ENCODE measurements at regions not wholly inside any gene's neighbourhood (a gene's known extent, or its start where the extent isn't known, plus 50 kb on each side); places are given as distances from the start of the nearest gene placed in this dataset.

GRCh38 chr15:55008421-55008820, 188.3 kb downstream of the RSL24D1 start:
- TF ChIP-seq CTCF (IDR thresholded peaks at IDR 0.05; ENCODE audit: insufficient read depth, low read length) (no peak), SPI1 (IDR thresholded peaks at IDR 0.05; ENCODE audit: borderline replicate concordance, low read depth) (no peak)

All from HL-60 (cell line).